ENCODE measurements at regions not wholly inside any gene's neighbourhood (a gene's known extent, or its start where the extent isn't known, plus 50 kb on each side); places are given as distances from the start of the nearest gene placed in this dataset.

DNA sequence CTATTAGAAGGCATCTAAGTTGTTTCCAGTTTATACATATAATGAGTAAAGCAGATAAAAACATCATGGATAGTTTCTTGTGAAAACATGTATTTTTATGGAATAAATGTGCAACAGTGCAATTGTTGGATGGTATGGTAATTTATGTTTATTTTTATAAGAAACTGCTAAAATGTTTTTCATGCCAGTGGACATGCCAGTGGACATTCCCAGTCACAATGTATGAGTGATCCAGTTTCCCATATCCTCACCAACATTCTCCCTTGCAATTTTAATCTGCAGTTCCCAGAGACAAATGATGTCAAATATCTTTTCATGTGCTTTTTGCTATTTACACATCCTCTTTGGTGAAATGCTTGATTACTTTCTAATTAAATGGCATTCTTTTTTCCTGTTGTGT, 818.6 kb downstream of the SUCLG1 start:
- no peak for TF ChIP-seq POLR2AphosphoS5 (IDR thresholded peaks at IDR 0.05)
- no peak for TF ChIP-seq CTCF (IDR thresholded peaks at IDR 0.05)
- TF ChIP-seq POLR2A (IDR thresholded peaks at IDR 0.05) = no peak

Measured in upper lobe of left lung (tissue), 4 donors.